Psoas muscle (tissue), 7 donors: ENCODE measurements at regions not wholly inside any gene's neighbourhood (a gene's known extent, or its start where the extent isn't known, plus 50 kb on each side); places are given as distances from the start of the nearest gene placed in this dataset.

Experiments used
- ATAC-seq, 4 donors: fragments of 200-7000 bp; cut with Tn5 transposase; one replicate each; pipeline ENCODE4 v1.9.1; 2020; ENCODE audit warnings: moderate library complexity in 3 of 4, mild to moderate bottlenecking in 2 of 4
- DNase-seq, 2 donors: peaks; one replicate each; pipeline ENCODE4 v3.0.0-alpha.2; 2020
- H3K27ac ChIP-seq: fragments of 200-600 bp; one replicate; pipeline ENCODE4 v1.8.0; 2022
- H3K27me3 ChIP-seq, 3 donors: fragments of 200-600 bp in 1 of 3; one replicate each; pipeline versions ENCODE4 v1.6.1 to v1.8.0; 2013 to 2022; ENCODE audit warnings: low read length in 2 of 3, mild to moderate bottlenecking in 2 of 3, moderate library complexity in 1 of 3; ENCODE audit not compliant: insufficient read depth in 3 of 3
- H3K36me3 ChIP-seq, 2 donors: fragments of 200-600 bp in 1 of 2; one replicate each; pipeline versions ENCODE4 v1.6.1 to v1.8.0; 2013 to 2022; ENCODE audit warnings: low read depth in 1 of 2, mild to moderate bottlenecking in 1 of 2, moderate library complexity in 1 of 2; ENCODE audit not compliant: insufficient read depth in 1 of 2
- H3K4me1 ChIP-seq: fragments of 200-600 bp; one replicate; pipeline ENCODE4 v1.8.0; 2022
- H3K4me3 ChIP-seq: fragments of 200-600 bp; one replicate; pipeline ENCODE4 v1.8.0; 2022; ENCODE audit warnings: mild to moderate bottlenecking
- H3K9me3 ChIP-seq: fragments of 200-600 bp; one replicate; pipeline ENCODE4 v1.8.0; 2022
- WGBS, 3 donors: extraction: QIAGEN DNeasy Blood & Tissue Kit; methylation state at CpG; one replicate each; pipeline versions ENCODE4 v1.1.6 to v1.1.7; 2013; 5-methylcytosine and 5-hydroxymethylcytosine counted together
- intact Hi-C, 2 donors: fragments of 100-400 bp; cut with DNase I; formaldehyde crosslinking; loops; one replicate each; pipeline versions ENCODE4 v1.11.0 to v1.14.2; 2022
- TF ChIP-seq, protein P1 (sequence below): fragments of 200-600 bp; IDR thresholded peaks from one replicate; pipeline ENCODE4 v1.8.0; 2022; ENCODE audit warnings: antibody characterized with exemption
- donor health status: healthy with polysubstance abuse.
- donor health status: DM: no; HTN: no; CAD: no; lungs with moderate emphysema.
- donor health status: Bipolar disorder and iron deficiency.
- donor health status: healthy.
- donor health status: DM: yes; HTN: yes; CAD: no.
- donor health status: DM: no; HTN: no; CAD: no.
- donor health status: DM: yes; HTN: yes; CAD: no.

DNA sequence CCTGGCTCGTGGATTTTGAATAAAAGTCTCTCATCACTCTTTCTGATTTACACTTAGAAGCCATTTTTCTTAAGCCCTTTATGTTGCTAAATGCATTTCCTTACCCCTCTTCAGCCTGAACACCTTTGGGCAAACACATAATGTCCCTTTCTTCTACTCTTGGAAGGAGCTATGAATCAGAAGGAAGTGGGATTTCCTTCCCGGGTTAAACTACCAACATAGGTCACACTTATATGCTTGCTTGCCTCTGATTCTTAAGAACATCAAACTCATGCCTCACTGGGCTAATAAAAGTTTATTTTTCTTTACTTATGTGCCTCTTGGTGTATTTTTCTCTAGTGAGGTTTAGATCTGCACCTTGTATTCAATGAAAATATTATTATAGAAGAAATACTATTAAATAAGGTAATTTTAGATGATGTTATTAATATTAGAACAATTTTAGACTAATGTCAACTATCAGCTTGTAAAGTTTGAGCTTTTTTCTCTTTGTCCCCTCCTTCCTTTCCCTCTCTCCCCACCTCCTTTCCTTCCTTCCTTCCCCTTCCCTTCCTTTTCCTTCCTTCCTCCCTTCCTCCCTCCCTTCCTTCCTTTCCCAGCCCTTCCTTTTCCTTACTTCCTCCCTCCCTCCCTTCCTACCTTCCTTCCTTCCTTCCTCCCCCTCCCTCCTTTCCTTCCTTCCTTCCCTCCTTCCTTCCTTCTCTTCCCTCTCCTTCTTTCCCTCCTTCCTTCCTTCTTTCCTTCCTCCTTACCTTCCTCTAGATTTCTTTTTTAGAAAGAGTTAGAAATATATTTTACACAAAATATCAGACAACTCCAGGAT, 66.5 kb upstream of the KCNJ6 start:
- H3K27ac ChIP-seq, result no peak overlapping the region
- intact Hi-C loops, result no loop called here
- no peak for DNase-seq
- no peaks in the 10 kb centered on the region for H3K36me3 ChIP-seq
- H3K9me3 ChIP-seq, result no peaks in the 10 kb centered on the region
- no peak overlapping the region for H3K4me3 ChIP-seq
- WGBS, 3 donors, result 75 to 81% (median 75%) methylated on average over 2 of the region's 2 CpGs
- TF ChIP-seq, protein P1, sequence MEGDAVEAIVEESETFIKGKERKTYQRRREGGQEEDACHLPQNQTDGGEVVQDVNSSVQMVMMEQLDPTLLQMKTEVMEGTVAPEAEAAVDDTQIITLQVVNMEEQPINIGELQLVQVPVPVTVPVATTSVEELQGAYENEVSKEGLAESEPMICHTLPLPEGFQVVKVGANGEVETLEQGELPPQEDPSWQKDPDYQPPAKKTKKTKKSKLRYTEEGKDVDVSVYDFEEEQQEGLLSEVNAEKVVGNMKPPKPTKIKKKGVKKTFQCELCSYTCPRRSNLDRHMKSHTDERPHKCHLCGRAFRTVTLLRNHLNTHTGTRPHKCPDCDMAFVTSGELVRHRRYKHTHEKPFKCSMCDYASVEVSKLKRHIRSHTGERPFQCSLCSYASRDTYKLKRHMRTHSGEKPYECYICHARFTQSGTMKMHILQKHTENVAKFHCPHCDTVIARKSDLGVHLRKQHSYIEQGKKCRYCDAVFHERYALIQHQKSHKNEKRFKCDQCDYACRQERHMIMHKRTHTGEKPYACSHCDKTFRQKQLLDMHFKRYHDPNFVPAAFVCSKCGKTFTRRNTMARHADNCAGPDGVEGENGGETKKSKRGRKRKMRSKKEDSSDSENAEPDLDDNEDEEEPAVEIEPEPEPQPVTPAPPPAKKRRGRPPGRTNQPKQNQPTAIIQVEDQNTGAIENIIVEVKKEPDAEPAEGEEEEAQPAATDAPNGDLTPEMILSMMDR, result no peak
- no peaks in the 10 kb centered on the region for H3K4me1 ChIP-seq
- peaks cover 0 to 13% (median 0%) of the 10 kb centered on the region in 3 donors for H3K27me3 ChIP-seq
- ATAC-seq, result no peak

DNA sequence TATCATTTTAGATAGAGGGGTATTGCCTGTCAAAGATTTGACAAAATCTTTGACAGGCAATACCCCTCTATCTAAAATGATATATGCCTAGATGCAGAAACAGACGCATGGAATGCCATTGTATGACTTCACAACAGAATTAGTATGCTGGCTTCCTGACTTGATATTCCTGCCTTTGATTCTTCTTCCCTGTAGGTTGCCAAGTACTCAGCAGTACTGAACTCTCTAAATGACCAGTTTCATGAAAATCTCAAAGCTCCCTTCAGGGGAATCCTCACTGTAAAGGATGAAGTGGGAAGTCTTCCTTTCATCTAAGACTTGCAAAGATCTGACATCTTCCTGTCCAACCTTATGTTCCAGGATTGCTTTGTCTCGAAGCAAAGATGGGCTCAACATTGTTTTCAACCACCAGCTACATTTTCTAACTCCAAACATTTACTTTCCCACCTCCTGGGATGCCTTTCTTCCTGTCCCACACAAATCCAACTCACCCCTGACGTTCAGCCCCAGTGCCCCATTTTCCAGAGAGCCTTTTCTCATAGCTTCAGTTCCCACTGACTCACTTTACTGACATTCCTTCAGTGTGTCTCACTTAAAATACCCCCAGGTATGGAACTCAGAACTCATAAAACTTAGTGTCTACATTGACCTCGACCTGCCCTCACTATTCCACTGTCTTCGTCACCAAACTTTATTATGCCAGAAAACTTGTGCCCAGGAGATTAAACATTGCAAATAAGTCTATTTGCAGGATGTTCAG, 67.3 kb upstream of the KCNJ6 start:
- TF ChIP-seq, protein P1, result no peak
- Histone ChIP-seq H3K27me3 (peaks cover 0 to 13% (median 0%) of the 10 kb centered on the region in 3 donors), H3K4me1 (no peaks in the 10 kb centered on the region), H3K4me3 (no peak overlapping the region), H3K27ac (no peak overlapping the region), H3K9me3 (no peaks in the 10 kb centered on the region), H3K36me3 (no peaks in the 10 kb centered on the region)
- ATAC-seq (no peak), DNase-seq (no peak)
- 46 to 51% (median 51%) methylated on average over 5 of the region's 5 CpGs for WGBS, 3 donors
- intact Hi-C loops, result no loop called here

DNA sequence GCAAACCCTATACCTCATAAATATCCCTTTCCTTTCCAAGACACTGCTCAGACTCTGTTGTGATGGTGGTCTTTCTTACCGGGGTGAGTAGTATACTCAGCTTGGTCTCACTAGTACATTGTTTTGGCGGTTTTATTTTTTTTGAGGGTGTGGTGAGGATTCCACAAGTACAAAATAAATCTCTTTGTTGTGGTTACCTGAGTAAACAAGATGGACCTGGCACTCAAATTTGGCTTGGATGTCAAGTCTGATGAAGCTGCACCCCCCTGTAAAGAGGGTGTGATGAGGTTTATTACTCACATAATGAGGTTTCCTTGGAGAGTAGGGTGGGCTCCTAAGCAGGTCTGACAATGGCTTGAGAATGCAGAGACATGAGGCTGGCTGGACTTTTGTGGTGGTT, 68.2 kb upstream of the KCNJ6 start:
- 77 to 84% (median 79%) methylated on average over 2 of the region's 2 CpGs for WGBS, 3 donors
- TF ChIP-seq, protein P1, result no peak
- Histone ChIP-seq H3K9me3 (no peaks in the 10 kb centered on the region), H3K4me3 (no peak overlapping the region), H3K27ac (no peak overlapping the region), H3K36me3 (no peaks in the 10 kb centered on the region), H3K27me3 (peaks cover 0 to 6% (median 3%) of the 10 kb centered on the region in 3 donors), H3K4me1 (no peaks in the 10 kb centered on the region)
- DNase-seq (no peak), ATAC-seq (no peak)
- intact Hi-C loops, result no loop called here

DNA sequence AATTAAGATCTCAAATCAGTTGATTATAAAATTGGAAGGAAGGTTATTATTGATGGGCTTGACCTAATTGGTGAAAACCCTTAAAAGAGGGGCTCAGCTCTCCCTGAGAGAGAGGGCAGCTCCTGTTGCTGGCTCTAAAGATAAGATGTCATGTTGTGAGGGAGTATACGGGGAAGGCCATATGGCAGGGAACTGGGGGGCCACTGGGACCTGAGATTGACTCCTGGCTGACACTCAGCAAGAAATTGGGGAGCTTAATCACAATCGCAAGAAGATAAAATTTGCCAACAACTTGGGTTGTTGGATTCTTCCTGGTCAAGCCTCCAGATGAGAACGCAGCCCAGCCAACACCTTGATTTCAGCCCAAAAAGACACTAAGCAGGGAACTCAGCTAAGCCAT, 69.7 kb upstream of the KCNJ6 start:
- no peaks in the 10 kb centered on the region for H3K9me3 ChIP-seq
- intact Hi-C loops, result no loop called here
- peaks cover 0 to 3% (median 0%) of the 10 kb centered on the region in 3 donors for H3K27me3 ChIP-seq
- ATAC-seq (no peak), DNase-seq (no peak)
- WGBS, 3 donors, result 66 to 77% (median 68%) methylated on average over 3 of the region's 3 CpGs
- no peak overlapping the region for H3K4me3 ChIP-seq
- no peaks in the 10 kb centered on the region for H3K36me3 ChIP-seq
- no peak overlapping the region for H3K27ac ChIP-seq
- TF ChIP-seq, protein P1, result no peak
- no peaks in the 10 kb centered on the region for H3K4me1 ChIP-seq
